ENCODE measurements at regions not wholly inside any gene's neighbourhood (a gene's known extent, or its start where the extent isn't known, plus 50 kb on each side); places are given as distances from the start of the nearest gene placed in this dataset.

DNA sequence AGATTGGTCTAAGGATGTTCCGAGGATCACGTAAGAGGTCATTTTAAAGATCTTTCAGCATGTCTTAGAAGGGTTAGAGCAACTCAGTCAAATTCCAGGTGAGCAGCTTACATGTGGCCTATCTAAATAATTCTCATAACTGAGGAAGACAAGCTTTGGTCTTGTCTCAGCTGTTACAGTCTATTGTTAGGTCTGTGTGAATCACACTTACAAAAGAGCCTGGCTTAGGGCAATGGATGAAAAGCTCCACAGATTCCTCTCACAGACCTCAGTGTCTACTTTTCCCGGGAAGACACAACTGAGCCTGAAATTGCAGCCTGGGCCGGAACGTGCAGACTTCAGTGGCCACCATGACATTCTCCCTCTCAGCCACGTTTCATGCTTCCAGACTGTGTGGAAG lies 173.1 kb downstream of the INHBA start:
- H4K20me1 ChIP-seq (ENCODE audit: insufficient read depth, low read length) = no peaks in the 10 kb centered on the region
- TF ChIP-seq EZH2phosphoT487 (IDR thresholded peaks at IDR 0.05; ENCODE audit: low read depth) = no peak
- no peaks in the 10 kb centered on the region for H3K79me2 ChIP-seq (ENCODE audit: low read length)
- H3K27me3 ChIP-seq (ENCODE audit: low read depth, low read length) = no peaks in the 10 kb centered on the region
- H3K9me3 ChIP-seq (ENCODE audit: insufficient read depth, low read length) = no peaks in the 10 kb centered on the region
- no peak overlapping the region for H3K4me3 ChIP-seq (ENCODE audit: low read length)
- no peak overlapping the region for H3K27ac ChIP-seq (ENCODE audit: low read length)
- no peaks in the 10 kb centered on the region for H3K36me3 ChIP-seq (replicated peaks; ENCODE audit: low read depth, low read length)
- H3K4me2 ChIP-seq (ENCODE audit: low read length) = no peak overlapping the region
- H2AFZ ChIP-seq (ENCODE audit: low read depth, low read length) = no peak overlapping the region
- H3K4me1 ChIP-seq (ENCODE audit: low read length) = no peaks in the 10 kb centered on the region
- H3K9ac ChIP-seq (ENCODE audit: low read length) = no peak overlapping the region

DNA sequence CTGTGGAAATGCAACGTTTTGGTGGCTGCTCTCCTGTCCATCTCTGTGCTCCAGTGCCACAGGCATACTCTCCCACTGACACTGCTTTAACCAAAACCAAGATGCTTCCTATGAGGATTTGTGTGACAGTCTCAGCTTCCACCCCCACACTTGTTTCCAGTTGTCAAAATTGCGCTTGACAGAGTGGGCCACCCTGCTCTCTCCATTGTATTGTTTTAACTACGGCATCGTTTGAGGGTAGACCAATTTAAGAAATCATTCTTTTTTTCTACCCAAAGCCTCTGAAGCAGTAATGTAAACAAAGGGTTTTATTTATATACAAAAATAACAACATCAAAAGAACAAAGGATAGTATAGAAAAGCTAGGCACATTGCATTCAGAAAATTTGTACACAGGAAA lies 178.0 kb downstream of the INHBA start:
- Histone ChIP-seq H3K79me2 (ENCODE audit: low read length) (no peaks in the 10 kb centered on the region), H3K27me3 (ENCODE audit: low read depth, low read length) (no peaks in the 10 kb centered on the region), H3K9ac (ENCODE audit: low read length) (no peak overlapping the region), H4K20me1 (ENCODE audit: insufficient read depth, low read length) (no peaks in the 10 kb centered on the region), H2AFZ (ENCODE audit: low read depth, low read length) (no peak overlapping the region), H3K4me1 (ENCODE audit: low read length) (no peaks in the 10 kb centered on the region), H3K4me3 (ENCODE audit: low read length) (no peak overlapping the region), H3K4me2 (ENCODE audit: low read length) (no peak overlapping the region), H3K27ac (ENCODE audit: low read length) (no peak overlapping the region), H3K36me3 (replicated peaks; ENCODE audit: low read depth, low read length) (no peaks in the 10 kb centered on the region), H3K9me3 (ENCODE audit: insufficient read depth, low read length) (no peaks in the 10 kb centered on the region)
- TF ChIP-seq EZH2phosphoT487 (IDR thresholded peaks at IDR 0.05; ENCODE audit: low read depth) = no peak
- TF ChIP-seq, protein P1, sequence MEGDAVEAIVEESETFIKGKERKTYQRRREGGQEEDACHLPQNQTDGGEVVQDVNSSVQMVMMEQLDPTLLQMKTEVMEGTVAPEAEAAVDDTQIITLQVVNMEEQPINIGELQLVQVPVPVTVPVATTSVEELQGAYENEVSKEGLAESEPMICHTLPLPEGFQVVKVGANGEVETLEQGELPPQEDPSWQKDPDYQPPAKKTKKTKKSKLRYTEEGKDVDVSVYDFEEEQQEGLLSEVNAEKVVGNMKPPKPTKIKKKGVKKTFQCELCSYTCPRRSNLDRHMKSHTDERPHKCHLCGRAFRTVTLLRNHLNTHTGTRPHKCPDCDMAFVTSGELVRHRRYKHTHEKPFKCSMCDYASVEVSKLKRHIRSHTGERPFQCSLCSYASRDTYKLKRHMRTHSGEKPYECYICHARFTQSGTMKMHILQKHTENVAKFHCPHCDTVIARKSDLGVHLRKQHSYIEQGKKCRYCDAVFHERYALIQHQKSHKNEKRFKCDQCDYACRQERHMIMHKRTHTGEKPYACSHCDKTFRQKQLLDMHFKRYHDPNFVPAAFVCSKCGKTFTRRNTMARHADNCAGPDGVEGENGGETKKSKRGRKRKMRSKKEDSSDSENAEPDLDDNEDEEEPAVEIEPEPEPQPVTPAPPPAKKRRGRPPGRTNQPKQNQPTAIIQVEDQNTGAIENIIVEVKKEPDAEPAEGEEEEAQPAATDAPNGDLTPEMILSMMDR (IDR thresholded peaks at IDR 0.05; ENCODE audit: low read depth, low read length) = no peak

DNA sequence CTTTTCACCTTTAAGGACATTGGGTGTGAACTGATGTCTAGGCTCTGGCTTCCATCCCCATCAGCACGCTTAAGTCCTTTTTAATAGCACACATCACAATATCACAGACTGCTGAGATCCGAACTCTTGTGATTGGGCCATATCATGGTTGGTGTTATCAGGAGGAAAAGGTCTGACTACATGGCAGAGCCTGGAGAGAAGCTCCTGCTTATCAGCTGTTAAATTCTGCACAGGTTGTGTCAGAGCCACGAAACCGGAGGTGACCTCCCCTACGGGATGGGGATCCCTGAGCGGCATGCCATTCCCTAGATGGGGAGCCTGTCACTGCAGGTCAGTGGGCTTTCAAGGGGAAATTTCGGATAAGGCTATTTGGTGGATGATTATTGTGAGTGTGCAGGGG lies 182.4 kb downstream of the INHBA start:
- Histone ChIP-seq H3K9ac (ENCODE audit: low read length) (no peak overlapping the region), H3K27me3 (ENCODE audit: low read depth, low read length) (no peaks in the 10 kb centered on the region), H3K27ac (ENCODE audit: low read length) (no peak overlapping the region), H3K36me3 (replicated peaks; ENCODE audit: low read depth, low read length) (no peaks in the 10 kb centered on the region), H3K4me3 (ENCODE audit: low read length) (no peak overlapping the region), H4K20me1 (ENCODE audit: insufficient read depth, low read length) (no peaks in the 10 kb centered on the region), H3K4me2 (ENCODE audit: low read length) (no peak overlapping the region), H3K79me2 (ENCODE audit: low read length) (no peaks in the 10 kb centered on the region), H3K4me1 (ENCODE audit: low read length) (no peaks in the 10 kb centered on the region), H2AFZ (ENCODE audit: low read depth, low read length) (no peak overlapping the region), H3K9me3 (ENCODE audit: insufficient read depth, low read length) (no peaks in the 10 kb centered on the region)
- TF ChIP-seq EZH2phosphoT487 (IDR thresholded peaks at IDR 0.05; ENCODE audit: low read depth) = no peak
- TF ChIP-seq, protein P1 (IDR thresholded peaks at IDR 0.05; ENCODE audit: low read depth, low read length) = no peak

DNA sequence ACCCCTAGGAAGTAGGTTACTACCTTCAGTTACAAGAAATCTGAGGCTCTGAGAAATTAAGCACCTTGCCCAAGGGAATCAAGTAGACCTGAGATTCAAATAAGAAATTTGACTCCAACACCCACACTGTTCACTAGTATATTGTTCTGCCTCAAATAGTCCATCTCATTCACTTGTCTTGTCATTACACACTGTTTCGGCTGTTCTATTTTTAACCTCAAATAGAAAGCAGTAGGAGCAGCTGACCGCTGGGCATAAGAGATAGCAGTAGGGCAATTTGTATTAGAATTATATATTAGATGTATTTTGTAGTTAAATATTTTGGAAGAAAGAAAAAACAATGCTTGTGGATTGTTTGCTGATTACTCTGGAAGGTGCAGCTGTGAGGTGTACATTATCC lies 185.1 kb downstream of the INHBA start:
- Histone ChIP-seq H3K27ac (ENCODE audit: low read length) (no peak overlapping the region), H3K4me2 (ENCODE audit: low read length) (no peak overlapping the region), H3K9ac (ENCODE audit: low read length) (no peak overlapping the region), H3K79me2 (ENCODE audit: low read length) (no peaks in the 10 kb centered on the region), H3K36me3 (replicated peaks; ENCODE audit: low read depth, low read length) (no peaks in the 10 kb centered on the region), H3K4me3 (ENCODE audit: low read length) (no peak overlapping the region), H4K20me1 (ENCODE audit: insufficient read depth, low read length) (no peaks in the 10 kb centered on the region), H3K4me1 (ENCODE audit: low read length) (no peaks in the 10 kb centered on the region), H2AFZ (ENCODE audit: low read depth, low read length) (no peak overlapping the region), H3K9me3 (ENCODE audit: insufficient read depth, low read length) (no peaks in the 10 kb centered on the region), H3K27me3 (ENCODE audit: low read depth, low read length) (no peaks in the 10 kb centered on the region)
- TF ChIP-seq, protein P1 (IDR thresholded peaks at IDR 0.05; ENCODE audit: low read depth, low read length) = no peak
- TF ChIP-seq EZH2phosphoT487 (IDR thresholded peaks at IDR 0.05; ENCODE audit: low read depth) = no peak

DNA sequence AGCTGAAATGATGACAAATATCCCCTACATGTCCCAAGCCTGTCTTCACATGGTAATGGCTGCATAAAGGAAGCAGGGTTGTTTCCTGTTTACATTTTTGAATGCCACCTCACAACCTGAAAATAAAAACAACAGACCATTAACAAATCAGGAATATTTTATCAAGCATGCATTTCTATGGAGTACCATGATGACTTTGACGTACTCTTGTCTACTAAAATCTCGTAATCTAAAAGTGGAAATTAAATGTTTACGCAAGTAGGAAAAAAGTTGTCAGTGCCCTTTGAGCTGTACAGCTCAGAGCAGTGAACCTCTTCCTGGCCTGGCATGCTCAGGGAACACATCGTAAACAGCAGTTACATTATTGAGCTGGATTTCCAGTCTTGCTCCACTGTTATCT lies 194.1 kb downstream of the INHBA start:
- Histone ChIP-seq H3K4me2 (ENCODE audit: low read length) (no peak overlapping the region), H3K36me3 (replicated peaks; ENCODE audit: low read depth, low read length) (no peaks in the 10 kb centered on the region), H3K9me3 (ENCODE audit: insufficient read depth, low read length) (no peaks in the 10 kb centered on the region), H3K9ac (ENCODE audit: low read length) (no peak overlapping the region), H3K4me1 (ENCODE audit: low read length) (no peaks in the 10 kb centered on the region), H4K20me1 (ENCODE audit: insufficient read depth, low read length) (no peaks in the 10 kb centered on the region), H3K27ac (ENCODE audit: low read length) (no peak overlapping the region), H3K27me3 (ENCODE audit: low read depth, low read length) (no peaks in the 10 kb centered on the region), H3K4me3 (ENCODE audit: low read length) (no peak overlapping the region), H3K79me2 (ENCODE audit: low read length) (no peaks in the 10 kb centered on the region), H2AFZ (ENCODE audit: low read depth, low read length) (no peak overlapping the region)
- TF ChIP-seq EZH2phosphoT487 (IDR thresholded peaks at IDR 0.05; ENCODE audit: low read depth) = no peak
- TF ChIP-seq, protein P1 (IDR thresholded peaks at IDR 0.05; ENCODE audit: low read depth, low read length) = no peak

Data from OCI-LY3 (cell line).